Skeletal muscle cell (primary cell): ENCODE measurements at regions not wholly inside any gene's neighbourhood (a gene's known extent, or its start where the extent isn't known, plus 50 kb on each side); places are given as distances from the start of the nearest gene placed in this dataset.
A peak's percentile ranks its signal among the peaks of the same experiment; 100 is the strongest.

Source experiments
- DNase-seq: peaks from one replicate; pipeline ENCODE4 v3.0.0-alpha.2; 2010; ENCODE audit warnings: low read depth
- H3K4me3 ChIP-seq: 2 replicates; pipeline ENCODE4 v1.5.1; 2011; ENCODE audit warnings: low read depth, mild to moderate bottlenecking, control low read depth, low read length, moderate library complexity

- DNase-seq: no peak
- H3K4me3 ChIP-seq: no peak overlapping the region
These were observed 91.7 kb downstream of the DIPK2A start for GRCh38 chr3:144063306-144063705.

GRCh38 chr3:144067059-144067458, 95.4 kb downstream of the DIPK2A start:
- no peak for DNase-seq

GRCh38 chr3:144073698-144074097, 102.1 kb downstream of the DIPK2A start:
- no peak overlapping the region for H3K4me3 ChIP-seq
- no peak for DNase-seq

More at GRCh38 chr3:144067059-144067458, 95.4 kb downstream of the DIPK2A start:
- no peak overlapping the region for H3K4me3 ChIP-seq

- no peak overlapping the region for H3K4me3 ChIP-seq
- DNase-seq: no peak
These were observed 108.0 kb downstream of the DIPK2A start for GRCh38 chr3:144079634-144080033.

GRCh38 chr3:144084929-144085328, 113.3 kb downstream of the DIPK2A start:
- no peak for DNase-seq
- H3K4me3 ChIP-seq: no peak overlapping the region

- no peak overlapping the region for H3K4me3 ChIP-seq
- peak; percentile 87 for DNase-seq
These were observed 114.3 kb downstream of the DIPK2A start for GRCh38 chr3:144085964-144086363.

GRCh38 chr3:144096016-144096415, 124.4 kb downstream of the DIPK2A start:
- no peak for DNase-seq

GRCh38 chr3:144097163-144097562, 125.5 kb downstream of the DIPK2A start:
- no peak overlapping the region for H3K4me3 ChIP-seq
- no peak for DNase-seq

More at GRCh38 chr3:144096016-144096415, 124.4 kb downstream of the DIPK2A start:
- H3K4me3 ChIP-seq: no peak overlapping the region

GRCh38 chr3:144098691-144099090, 127.1 kb downstream of the DIPK2A start:
- H3K4me3 ChIP-seq: no peak overlapping the region

GRCh38 chr3:144102421-144102820, 130.8 kb downstream of the DIPK2A start:
- H3K4me3 ChIP-seq: no peak overlapping the region
- DNase-seq: no peak

More at GRCh38 chr3:144098691-144099090, 127.1 kb downstream of the DIPK2A start:
- DNase-seq: no peak

- no peak overlapping the region for H3K4me3 ChIP-seq
- no peak for DNase-seq
These were observed 132.6 kb downstream of the DIPK2A start for GRCh38 chr3:144104186-144104585.

GRCh38 chr3:144104679-144105078, 133.1 kb downstream of the DIPK2A start:
- DNase-seq: no peak
- H3K4me3 ChIP-seq: no peak overlapping the region

- DNase-seq: no peak
These were observed 133.9 kb downstream of the DIPK2A start for GRCh38 chr3:144105542-144105941.

GRCh38 chr3:144106970-144107369, 135.3 kb downstream of the DIPK2A start:
- DNase-seq: no peak
- H3K4me3 ChIP-seq: no peak overlapping the region

More at GRCh38 chr3:144105542-144105941, 133.9 kb downstream of the DIPK2A start:
- H3K4me3 ChIP-seq: no peak overlapping the region

GRCh38 chr3:144107923-144108322, 136.3 kb downstream of the DIPK2A start:
- no peak overlapping the region for H3K4me3 ChIP-seq
- no peak for DNase-seq

- DNase-seq: no peak
- H3K4me3 ChIP-seq: no peak overlapping the region
These were observed 138.3 kb downstream of the DIPK2A start for GRCh38 chr3:144109944-144110343.

- H3K4me3 ChIP-seq: no peak overlapping the region
- DNase-seq: no peak
These were observed 140.4 kb downstream of the DIPK2A start for GRCh38 chr3:144112036-144112435.

- no peak overlapping the region for H3K4me3 ChIP-seq
- no peak for DNase-seq
These were observed 140.8 kb downstream of the DIPK2A start for GRCh38 chr3:144112437-144112836.

- no peak for DNase-seq
These were observed 143.1 kb downstream of the DIPK2A start for GRCh38 chr3:144114767-144115166.

GRCh38 chr3:144119633-144120032, 148.0 kb downstream of the DIPK2A start:
- DNase-seq: no peak
- H3K4me3 ChIP-seq: no peak overlapping the region

More at GRCh38 chr3:144114767-144115166, 143.1 kb downstream of the DIPK2A start:
- no peak overlapping the region for H3K4me3 ChIP-seq

- no peak overlapping the region for H3K4me3 ChIP-seq
- DNase-seq: no peak
These were observed 150.0 kb downstream of the DIPK2A start for GRCh38 chr3:144121661-144122060.

- no peak overlapping the region for H3K4me3 ChIP-seq
- DNase-seq: no peak
These were observed 155.4 kb downstream of the DIPK2A start for GRCh38 chr3:144127014-144127413.
